ENCODE measurements at regions not wholly inside any gene's neighbourhood (a gene's known extent, or its start where the extent isn't known, plus 50 kb on each side); places are given as distances from the start of the nearest gene placed in this dataset.

DNA sequence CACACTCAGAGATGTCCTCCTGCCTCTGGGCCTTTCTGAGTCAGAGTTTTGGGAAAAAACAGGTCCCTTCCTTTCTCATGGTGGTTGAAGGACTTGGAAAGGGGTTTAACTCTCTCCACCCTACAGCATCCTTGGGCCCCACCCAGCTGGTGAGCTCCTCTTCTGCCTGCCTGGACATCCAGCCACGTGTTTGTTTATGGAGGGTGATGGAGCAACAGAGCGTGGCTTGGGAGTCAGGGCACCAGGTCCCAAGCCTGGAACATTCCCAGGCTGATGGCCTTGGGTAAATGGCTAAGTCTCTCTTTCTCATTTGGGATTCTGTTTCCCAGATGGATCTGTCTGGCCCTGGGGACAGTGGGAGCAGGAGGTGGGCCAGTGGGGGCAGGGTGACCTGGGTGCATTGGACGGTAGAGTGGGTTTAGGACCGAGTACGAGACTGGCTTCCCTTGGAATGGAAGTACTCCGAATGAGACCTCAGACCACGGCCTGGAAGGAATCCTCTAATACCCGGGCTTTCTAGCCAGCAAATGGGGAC lies 141.1 kb upstream of the IRX2 start:
- TF ChIP-seq EZH2 (IDR thresholded peaks at IDR 0.05; ENCODE audit: insufficient read depth, poor library complexity, severe bottlenecking) (no peak), EZH2phosphoT487 (IDR thresholded peaks at IDR 0.05; ENCODE audit: insufficient read depth, low read depth) (no peak)

All from GM23248 (cell line).